IMR-90 (cell line): ENCODE measurements at regions not wholly inside any gene's neighbourhood (a gene's known extent, or its start where the extent isn't known, plus 50 kb on each side); places are given as distances from the start of the nearest gene placed in this dataset.

Experiments used
- ATAC-seq: fragments of 200-7000 bp; cut with Tn5 transposase; 2 replicates; pipeline ENCODE4 v1.9.1; 2020; ENCODE audit warnings: low read depth, mild to moderate bottlenecking, moderate library complexity
- BruUV-seq: library from RNA; stranded (reverse); fragments of 400-500 nt; replicated peaks from 2 replicates; lab custom pipeline; 2021; lab: Mats Ljungman, UMichigan
- CTCF ChIA-PET: fragments of 300-600 bp; formaldehyde crosslinking; extraction: SDS; loops from one replicate; lab custom pipeline; 2021; ENCODE audit warnings: antibody characterized with exemption; lab: Yijun Ruan, JAX
- POLR2A ChIA-PET: fragments of 300-600 bp; sonication (Branson Sonifier 250); formaldehyde crosslinking; loops from one replicate; lab custom pipeline; 2022; ENCODE audit warnings: antibody characterized with exemption; ENCODE audit not compliant: unreplicated experiment; lab: Charles Lee
- DNase-seq: peaks from one replicate; pipeline ENCODE4 v3.0.0; 2013
- H2AFZ ChIP-seq: replicated peaks from 2 replicates; pipeline ENCODE3; 2013; ENCODE audit warnings: low read length, mild to moderate bottlenecking; ENCODE audit not compliant: poor library complexity
- H2AK5ac ChIP-seq: 2 replicates; pipeline ENCODE4 v1.6.1; 2013; ENCODE audit warnings: low read depth, low read length, inconsistent platforms
- H2AK9ac ChIP-seq: replicated peaks from 2 replicates; pipeline ENCODE3; 2013; ENCODE audit warnings: mild to moderate bottlenecking, low read depth, low read length, moderate library complexity; ENCODE audit not compliant: poor library complexity
- H2BK120ac ChIP-seq: 2 replicates; pipeline ENCODE4 v1.6.1; 2013; ENCODE audit warnings: low read depth, low read length, inconsistent platforms
- H2BK15ac ChIP-seq: 3 replicates; pipeline ENCODE4 v1.6.1; 2013; ENCODE audit warnings: low read depth, low read length, inconsistent platforms
- H2BK20ac ChIP-seq: 2 replicates; pipeline ENCODE4 v1.6.1; 2013; ENCODE audit warnings: low read depth, mild to moderate bottlenecking, inconsistent platforms, low read length, moderate library complexity
- H2BK5ac ChIP-seq: 2 replicates; pipeline ENCODE4 v1.6.1; 2013; ENCODE audit warnings: mild to moderate bottlenecking, low read depth, low read length, inconsistent platforms; ENCODE audit not compliant: poor library complexity, severe bottlenecking
- H3K14ac ChIP-seq: replicated peaks from 2 replicates; pipeline ENCODE4 v1.6.1; 2013; ENCODE audit warnings: low read depth, low read length, inconsistent platforms
- H3K18ac ChIP-seq: 2 replicates; pipeline ENCODE4 v1.6.1; 2013; ENCODE audit warnings: low read depth, low read length, control low read depth
- H3K23ac ChIP-seq: 2 replicates; pipeline ENCODE4 v1.6.1; 2013; ENCODE audit warnings: low read depth, low read length, inconsistent platforms
- H3K27ac ChIP-seq: 2 replicates; pipeline ENCODE4 v1.5.1; 2013; ENCODE audit warnings: mild to moderate bottlenecking, control low read depth, low read length; ENCODE audit not compliant: insufficient read depth
- H3K27me3 ChIP-seq: 2 replicates; pipeline ENCODE4 v1.6.1; 2013; ENCODE audit warnings: low read length; ENCODE audit not compliant: control insufficient read depth, insufficient read depth
- H3K36me3 ChIP-seq: 2 replicates; pipeline ENCODE4 v1.6.1; 2013; ENCODE audit warnings: low read length, mixed read lengths; ENCODE audit not compliant: control insufficient read depth, insufficient read depth
- H3K4ac ChIP-seq: 2 replicates; pipeline ENCODE4 v1.6.1; 2013; ENCODE audit warnings: low read depth, low read length, inconsistent platforms
- H3K4me1 ChIP-seq: 2 replicates; pipeline ENCODE4 v1.6.1; 2013; ENCODE audit warnings: low read length, mixed read lengths; ENCODE audit not compliant: control insufficient read depth, insufficient read depth
- H3K4me2 ChIP-seq: 2 replicates; pipeline ENCODE4 v1.6.1; 2013; ENCODE audit warnings: low read depth, mild to moderate bottlenecking, control low read depth, low read length, moderate library complexity
- H3K4me3 ChIP-seq: 2 replicates; pipeline ENCODE4 v1.5.1; 2013; ENCODE audit warnings: low read depth, mild to moderate bottlenecking, control low read depth, low read length, moderate library complexity; ENCODE audit not compliant: insufficient read depth
- H3K56ac ChIP-seq: 2 replicates; pipeline ENCODE4 v1.6.1; 2013; ENCODE audit warnings: low read length, inconsistent platforms; ENCODE audit not compliant: insufficient read depth; ENCODE audit errors: extremely low read depth
- H3K79me1 ChIP-seq, 2 experiments: 2 replicates each; pipeline ENCODE4 v1.6.1; 2013; ENCODE audit warnings: low read length in 2 of 2, inconsistent platforms in 1 of 2, low read depth in 1 of 2
- H3K9ac ChIP-seq: 2 replicates; pipeline ENCODE4 v1.6.1; 2013; ENCODE audit warnings: low read depth, low read length, control low read depth
- H3K9me1 ChIP-seq: 2 replicates; pipeline ENCODE4 v1.6.1; 2013; ENCODE audit warnings: low read length, inconsistent platforms; ENCODE audit not compliant: insufficient read depth
- H3K9me3 ChIP-seq: 2 replicates; pipeline ENCODE4 v1.6.1; 2013; ENCODE audit warnings: low read length; ENCODE audit not compliant: control insufficient read depth, insufficient read depth
- H4K20me1 ChIP-seq: 2 replicates; pipeline ENCODE4 v1.6.1; 2013; ENCODE audit warnings: low read length, inconsistent platforms; ENCODE audit not compliant: insufficient read depth
- H4K5ac ChIP-seq: 2 replicates; pipeline ENCODE4 v1.6.1; 2013; ENCODE audit warnings: mild to moderate bottlenecking, low read depth, low read length, control low read depth
- H4K8ac ChIP-seq, 2 experiments: 2 replicates each; pipeline ENCODE4 v1.6.1; 2013; ENCODE audit warnings: low read depth in 2 of 2, low read length in 2 of 2, control low read depth in 1 of 2, inconsistent platforms in 1 of 2
- H4K91ac ChIP-seq: 2 replicates; pipeline ENCODE4 v1.6.1; 2013; ENCODE audit warnings: low read depth, low read length, inconsistent platforms; ENCODE audit not compliant: insufficient read depth
- BHLHE40 ChIP-seq: fragments of 150-350 bp; IDR thresholded peaks from 2 replicates; pipeline ENCODE4 v1.6.1; 2016; ENCODE audit warnings: mild to moderate bottlenecking, low read depth, low read length
- CEBPB ChIP-seq: IDR thresholded peaks from 2 replicates; pipeline ENCODE4 v1.6.1; 2012; ENCODE audit warnings: low read depth, low read length, improper control_type of control experiment
- CHD1 ChIP-seq: IDR thresholded peaks from 2 replicates; pipeline ENCODE4 v1.6.1; 2012; ENCODE audit warnings: low read depth, low read length, improper control_type of control experiment
- FOS ChIP-seq: fragments of 150-350 bp; IDR thresholded peaks from 2 replicates; pipeline ENCODE4 v1.6.1; 2016; ENCODE audit warnings: low read depth, low read length
- MAZ ChIP-seq: IDR thresholded peaks from 2 replicates; pipeline ENCODE4 v1.6.1; 2012; ENCODE audit warnings: low read depth, mild to moderate bottlenecking, low read length, improper control_type of control experiment, moderate library complexity, borderline replicate concordance
- MXI1 ChIP-seq: IDR thresholded peaks from 2 replicates; pipeline ENCODE4 v1.6.1; 2012; ENCODE audit warnings: low read depth, mild to moderate bottlenecking, low read length, moderate library complexity, borderline replicate concordance
- RCOR1 ChIP-seq: IDR thresholded peaks from 2 replicates; pipeline ENCODE4 v1.6.1; 2012; ENCODE audit warnings: mild to moderate bottlenecking, low read length, improper control_type of control experiment; ENCODE audit not compliant: insufficient replicate concordance
- RFX5 ChIP-seq: IDR thresholded peaks from 2 replicates; pipeline ENCODE4 v1.8.0; 2012; ENCODE audit warnings: low read depth, mild to moderate bottlenecking, low read length, moderate library complexity
- SMC3 ChIP-seq: fragments of 150-350 bp; IDR thresholded peaks from 2 replicates; pipeline ENCODE4 v1.6.1; 2016; ENCODE audit warnings: low read depth, mild to moderate bottlenecking, antibody characterized with exemption, low read length, moderate library complexity
- WGBS, 2 experiments: methylation state at CpG; one replicate each; pipeline versions ENCODE4 v1.1.5 to v1.1.7; 2013; ENCODE audit warnings: missing lambda C conversion rate in 2 of 2; ENCODE audit not compliant: insufficient read length in 1 of 2; ENCODE audit errors: extremely low coverage in 2 of 2; 5-methylcytosine and 5-hydroxymethylcytosine counted together
- dilution Hi-C: fragments of 300-500 bp; cut with HindIII; formaldehyde crosslinking; loops from one replicate; pipeline ENCODE4 v1.14.3; 2018; ENCODE audit warnings: low sequenced_read_pairs; ENCODE audit not compliant: unreplicated experiment
- in situ Hi-C: fragments of 300-500 bp; cut with MboI; formaldehyde crosslinking; loops from 3 replicates; pipeline ENCODE4 v1.14.3; 2019; ENCODE audit warnings: low sequenced_read_pairs, inconsistent platforms, mixed read lengths
- intact Hi-C: fragments of 100-400 bp; cut with micrococcal nuclease; formaldehyde crosslinking; loops from 2 replicates; pipeline ENCODE4 v1.10.0; 2022

DNA sequence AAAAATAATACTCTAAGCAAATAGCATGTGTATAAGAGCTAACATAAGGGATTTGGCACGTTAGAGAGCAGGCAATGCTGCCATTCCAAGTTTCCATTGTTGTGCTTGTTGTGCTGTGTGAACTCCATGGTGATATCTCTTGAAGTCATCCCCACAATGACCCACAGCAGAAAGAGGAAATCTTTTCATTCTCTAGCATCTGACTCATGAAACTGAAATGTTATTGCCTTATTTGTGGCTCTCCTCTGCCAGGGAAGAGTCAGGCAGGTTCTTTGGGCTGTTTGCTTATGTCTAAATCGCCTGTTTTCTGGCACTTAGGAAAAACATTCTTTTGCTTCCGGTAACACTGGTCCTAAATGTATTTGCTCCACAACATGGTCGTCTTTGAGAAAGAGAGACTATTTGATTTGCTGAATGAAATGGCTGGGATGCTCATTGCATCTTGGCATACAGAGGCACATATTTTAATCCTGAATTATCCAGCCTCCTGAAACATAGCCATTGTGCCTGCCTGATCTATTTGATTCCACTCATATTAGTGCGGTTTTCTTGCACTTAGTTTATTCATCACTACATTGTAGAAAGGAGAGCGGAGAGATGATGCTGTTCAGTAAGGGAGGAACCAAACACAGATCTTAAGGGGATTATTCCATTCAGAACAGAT lies 188.8 kb downstream of the CSNK1G3 start:
- CTCF ChIA-PET: no interaction called here
- Histone ChIP-seq H4K20me1 (no peaks in the 10 kb centered on the region), H2AFZ (peak overlapping the region; percentile 52), H2BK15ac (peak overlapping the region; percentile 34; the same call in 2 of the 3 replicates), H3K4me3 (no peak overlapping the region), H2BK120ac (peak overlapping the region; percentile 99), H4K8ac (peak overlapping the region; percentile 22 to 79), H3K9me1 (peaks cover 8% of the 10 kb centered on the region), H3K23ac (peak overlapping the region; percentile 82; the same call in 1 of the 2 replicates), H2AK9ac (no peak overlapping the region), H3K9ac (no peak overlapping the region; the same call in 1 of the 2 replicates), H3K14ac (peak overlapping the region; percentile 64), H3K4me2 (peak overlapping the region; percentile 69; the same call in 1 of the 2 replicates), H3K56ac (peak overlapping the region; percentile 76), H2BK5ac (peak overlapping the region; percentile 96), H4K91ac (peak overlapping the region; percentile 83), H3K18ac (peak overlapping the region; percentile 84), H3K9me3 (no peaks in the 10 kb centered on the region), H3K27ac (no peak overlapping the region; the same call in 1 of the 2 replicates), H3K27me3 (no peaks in the 10 kb centered on the region), H3K79me1 (0 out of 4 replicates have a peak, but pooled peaks cover 0 to 3% of the 10 kb centered on the region in 2 experiments), H3K36me3 (no peaks in the 10 kb centered on the region), H4K5ac (peak overlapping the region; percentile 50; the same call in 1 of the 2 replicates), H2AK5ac (peak overlapping the region; percentile 62; the same call in 1 of the 2 replicates), H3K4me1 (peaks cover 12% of the 10 kb centered on the region), H2BK20ac (peak overlapping the region; percentile 95), H3K4ac (peak overlapping the region; percentile 82)
- TF ChIP-seq SMC3: no peak
- TF ChIP-seq MAZ: no peak; the same call in 1 of the 2 replicates
- no peak for TF ChIP-seq RFX5
- TF ChIP-seq CHD1: no peak
- TF ChIP-seq CEBPB: peak; percentile 84
- peak; percentile 73 for TF ChIP-seq FOS
- TF ChIP-seq MXI1: 0 out of 2 replicates have a peak, but pooled peaks have one; percentile 22
- TF ChIP-seq RCOR1: peak; percentile 50
- peak; percentile 63; the same call in 1 of the 2 replicates for TF ChIP-seq BHLHE40
- POLR2A ChIA-PET: no interaction called here
- intact Hi-C loops (no loop called here), in situ Hi-C loops (no loop called here), dilution Hi-C loops (no loop called here)
- no TSS peak for BruUV-seq
- peak; percentile 96 for DNase-seq
- 0% methylated on average over 1 of the region's 6 CpGs; no CpG with 5 or more reads in 1 of the 2 experiments for WGBS, 2 experiments
- peak; percentile 92 for ATAC-seq
